NT2/D1 (cell line): ENCODE measurements at regions not wholly inside any gene's neighbourhood (a gene's known extent, or its start where the extent isn't known, plus 50 kb on each side); places are given as distances from the start of the nearest gene placed in this dataset.

Experiments used
- SUZ12 ChIP-seq: IDR thresholded peaks from 2 replicates; pipeline ENCODE4 v1.6.1; 2011; ENCODE audit not compliant: insufficient read length, insufficient read depth; ENCODE audit errors: extremely low read depth
- YY1 ChIP-seq: IDR thresholded peaks from 2 replicates; pipeline ENCODE4 v1.6.1; 2011; ENCODE audit not compliant: insufficient read length, insufficient read depth
- ZNF274 ChIP-seq: IDR thresholded peaks from 2 replicates; pipeline ENCODE4 v1.6.1; 2011; ENCODE audit warnings: mild to moderate bottlenecking, low read depth, low read length

GRCh38 chr1:221032637-221033280 is 153.5 kb downstream of the HLX start:
- TF ChIP-seq SUZ12, result no peak
- TF ChIP-seq ZNF274, result no peak
- no peak for TF ChIP-seq YY1
